ENCODE measurements at regions not wholly inside any gene's neighbourhood (a gene's known extent, or its start where the extent isn't known, plus 50 kb on each side); places are given as distances from the start of the nearest gene placed in this dataset.
A peak's percentile ranks its signal among the peaks of the same experiment; 100 is the strongest.
"Not testable (repeated sequence)": the region's sequence is repeated elsewhere in the genome, so short reads cannot be mapped to it uniquely, and the experiment has no call there.

GRCh38 chr12:30201301-30202160 lies 417.8 kb upstream of the TMTC1 start:
- peak in 1 of 2 experiments; percentile 41 for DNase-seq

- DNase-seq: peak in 1 of 2 experiments; percentile 6
These were observed 417.1 kb upstream of the TMTC1 start for GRCh38 chr12:30200864-30201263.

GRCh38 chr12:30197392-30198057 lies 413.8 kb upstream of the TMTC1 start:
- DNase-seq: no peak

- DNase-seq: no peak
These were observed 408.1 kb upstream of the TMTC1 start for GRCh38 chr12:30191696-30192455.

- DNase-seq: no peak
These were observed 405.0 kb upstream of the TMTC1 start for GRCh38 chr12:30188602-30189326.

- DNase-seq: no peak
These were observed 403.7 kb upstream of the TMTC1 start for GRCh38 chr12:30187426-30187825.

GRCh38 chr12:30181334-30181733 lies 397.6 kb upstream of the TMTC1 start:
- DNase-seq: no peak

GRCh38 chr12:30180602-30181001 lies 396.9 kb upstream of the TMTC1 start:
- no peak for DNase-seq

- DNase-seq: peak in 1 of 2 experiments; percentile 39
These were observed 395.2 kb upstream of the TMTC1 start for GRCh38 chr12:30178916-30179315.

- DNase-seq: peak; percentile 23 to 45
These were observed 386.3 kb upstream of the TMTC1 start for GRCh38 chr12:30169839-30170591.

GRCh38 chr12:30166006-30166795 lies 382.5 kb upstream of the TMTC1 start:
- no peak for DNase-seq

GRCh38 chr12:30164382-30165318 lies 380.9 kb upstream of the TMTC1 start:
- DNase-seq: no peak

GRCh38 chr12:30156833-30157232 lies 373.1 kb upstream of the TMTC1 start:
- not testable (repeated sequence) for DNase-seq

GRCh38 chr12:30155001-30155730 lies 371.4 kb upstream of the TMTC1 start:
- no peak for DNase-seq

- DNase-seq: no peak
These were observed 370.2 kb upstream of the TMTC1 start for GRCh38 chr12:30153981-30154380.

- no peak for DNase-seq
These were observed 369.0 kb upstream of the TMTC1 start for GRCh38 chr12:30152705-30153104.

GRCh38 chr12:30151831-30152230 lies 368.1 kb upstream of the TMTC1 start:
- DNase-seq: no peak

GRCh38 chr12:30146561-30146960 lies 362.8 kb upstream of the TMTC1 start:
- no peak for DNase-seq

GRCh38 chr12:30145684-30146032 lies 361.9 kb upstream of the TMTC1 start:
- DNase-seq: no peak

Data from NCI-H524 (cell line).